Activated CD8-positive, alpha-beta memory T cell treated with anti-CD3 and anti-CD28 coated beads, Interleukin-2, amount 50 U/mL, for 24 hours (primary cell): ENCODE measurements at regions not wholly inside any gene's neighbourhood (a gene's known extent, or its start where the extent isn't known, plus 50 kb on each side); places are given as distances from the start of the nearest gene placed in this dataset.

Experiments used
- DNase-seq: peaks from one replicate; pipeline ENCODE4 v3.0.0-alpha.2; 2020; ENCODE audit errors: extremely low read depth

DNA sequence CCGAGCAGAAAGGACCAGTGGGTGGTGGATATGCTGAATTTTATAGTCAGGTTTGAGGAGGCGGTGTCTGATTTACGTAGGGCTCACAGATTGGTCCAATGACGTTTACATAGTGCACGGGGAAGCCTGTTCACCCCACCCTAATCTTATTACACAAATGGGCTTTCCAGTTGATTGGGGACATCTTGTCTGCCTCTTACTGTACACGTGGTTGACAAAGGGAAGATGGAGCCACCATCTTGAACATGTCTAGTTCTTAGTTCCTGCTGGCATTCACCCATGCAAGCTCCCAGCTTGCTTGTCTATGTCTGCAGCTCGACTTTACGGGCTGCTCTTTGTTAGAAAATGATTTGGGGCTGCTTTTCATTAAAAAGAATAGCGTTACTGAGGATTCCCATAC, 332.0 kb upstream of the SLCO3A1 start:
- no peak for DNase-seq

- no peak for DNase-seq
Measured at GRCh38 chr15:91521996-91522395, 331.5 kb upstream of the SLCO3A1 start.

DNA sequence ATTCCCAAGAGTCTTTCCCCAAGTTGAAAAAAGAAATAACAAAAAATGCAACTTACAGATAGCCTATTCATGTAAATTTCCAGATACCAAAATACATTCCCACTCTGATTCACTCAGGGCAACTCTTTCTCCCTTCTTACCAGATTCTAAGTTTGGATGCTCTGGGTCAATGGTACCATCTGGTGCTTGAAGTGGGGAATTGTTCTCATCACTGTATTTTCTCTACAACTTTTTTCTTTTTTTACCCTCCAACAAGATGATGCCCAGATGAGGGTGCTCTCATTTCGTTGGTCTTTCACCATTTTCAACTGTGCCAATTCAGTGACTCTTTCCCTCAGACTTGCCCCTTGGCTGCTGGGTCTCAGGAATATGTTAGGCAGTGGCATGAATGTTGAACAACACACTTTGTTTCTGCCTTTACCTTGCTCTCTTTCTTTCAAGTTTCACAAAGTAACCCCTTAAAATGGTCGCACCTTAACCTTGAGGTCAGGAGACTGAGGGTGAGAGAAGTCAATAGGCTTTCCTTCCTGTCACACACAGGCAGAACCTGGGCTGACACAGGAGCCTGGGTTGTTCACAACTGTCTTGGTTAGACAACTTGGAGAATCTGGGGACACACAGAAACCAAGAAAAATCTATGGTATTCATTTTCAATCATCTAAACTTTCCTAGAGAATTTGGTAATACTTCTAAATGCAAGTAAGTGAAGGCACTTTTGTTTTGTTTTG, 330.7 kb upstream of the SLCO3A1 start:
- DNase-seq, result no peak

- no peak for DNase-seq
Measured at GRCh38 chr15:91523596-91523995, 329.9 kb upstream of the SLCO3A1 start.

GRCh38 chr15:91524534-91524933, 329.0 kb upstream of the SLCO3A1 start:
- DNase-seq, result no peak

DNA sequence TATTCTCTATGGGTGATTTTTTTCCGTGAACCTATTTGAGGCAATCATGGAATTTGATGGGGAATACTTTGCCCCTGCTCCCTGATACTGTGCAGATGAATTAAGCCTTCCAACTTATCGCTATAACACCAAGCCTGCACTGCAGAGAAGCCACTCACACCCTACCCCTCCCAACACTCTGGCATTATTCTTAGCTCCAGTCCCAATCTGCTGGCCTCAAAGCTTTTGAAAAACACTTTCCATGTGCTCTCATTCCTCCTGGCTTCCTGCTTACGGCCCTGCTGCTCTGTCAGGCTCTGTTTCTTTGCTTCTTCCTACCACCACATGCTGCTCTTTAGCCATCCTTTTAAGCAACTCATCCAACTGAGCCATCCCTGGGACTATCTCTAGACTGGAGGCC, 327.8 kb upstream of the SLCO3A1 start:
- DNase-seq, result no peak

DNA sequence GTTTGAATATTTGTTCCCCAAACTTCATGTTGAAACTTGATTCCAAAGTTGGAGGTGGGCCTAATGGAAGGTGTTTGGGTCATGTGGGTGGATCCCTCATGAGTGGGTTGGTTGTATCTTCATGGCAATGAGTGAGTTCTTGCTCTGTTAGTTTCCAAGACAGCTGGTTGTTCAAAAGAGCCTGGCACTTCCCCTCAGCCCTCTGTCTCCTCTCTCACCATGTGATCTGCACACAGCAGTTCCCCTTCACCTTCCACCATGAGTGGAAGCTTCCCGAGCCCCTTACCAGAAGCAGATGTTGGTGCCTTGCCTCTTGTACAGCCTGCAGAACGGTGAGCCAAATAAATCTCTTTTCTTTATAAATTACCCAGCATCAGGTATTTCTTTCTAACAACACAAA, 327.1 kb upstream of the SLCO3A1 start:
- DNase-seq, result no peak

GRCh38 chr15:91528801-91529200, 324.7 kb upstream of the SLCO3A1 start:
- DNase-seq, result no peak

GRCh38 chr15:91529534-91529933, 324.0 kb upstream of the SLCO3A1 start:
- no peak for DNase-seq

DNA sequence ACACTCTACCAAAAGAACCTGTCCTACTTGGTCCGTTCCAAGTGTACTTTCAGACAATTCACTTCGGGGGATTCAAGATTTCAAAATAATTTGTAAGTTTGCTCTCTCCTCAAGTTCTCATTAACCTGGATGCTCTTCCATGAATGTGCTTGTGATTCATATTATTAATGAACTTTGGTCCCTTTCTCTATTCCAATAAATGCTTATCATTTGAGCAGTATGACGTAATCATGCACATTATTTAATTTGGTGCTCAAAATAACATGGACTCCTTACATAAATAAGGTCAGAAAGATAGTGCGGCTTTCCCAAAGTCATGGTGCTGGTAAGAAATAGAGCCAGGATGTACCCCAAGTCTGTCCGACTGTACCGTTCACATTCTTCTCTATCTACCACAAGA, 323.2 kb upstream of the SLCO3A1 start:
- DNase-seq, result no peak

DNA sequence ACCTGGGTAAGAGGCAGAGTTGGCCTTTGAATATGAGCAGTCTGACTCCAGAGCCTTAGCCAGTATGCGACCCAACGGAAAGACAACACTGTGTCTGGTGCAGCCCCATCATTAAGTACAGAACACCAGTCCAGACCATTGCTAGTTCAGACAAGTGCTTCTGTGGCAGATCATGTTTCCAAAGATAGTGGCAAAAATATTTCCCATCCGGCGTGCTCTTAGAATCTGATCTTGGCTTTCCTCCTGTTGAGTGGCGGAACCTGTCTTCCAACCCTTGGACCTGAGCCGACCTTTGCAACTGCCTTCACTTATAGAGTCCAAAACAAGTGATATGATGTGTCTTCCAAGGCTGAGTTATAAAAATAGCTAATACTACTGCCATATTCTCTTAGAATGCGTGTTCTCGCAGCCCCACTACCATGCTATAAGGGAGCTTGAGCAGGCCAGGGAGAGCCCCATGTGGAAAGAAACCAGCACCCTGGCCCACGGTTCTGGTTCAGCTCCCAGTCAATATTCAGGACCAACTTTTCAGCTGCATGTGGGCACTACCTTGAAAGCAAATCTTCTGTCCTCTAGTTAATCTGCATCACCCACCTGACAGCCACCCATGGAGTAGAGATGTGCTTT, 322.4 kb upstream of the SLCO3A1 start:
- DNase-seq, result no peak

- DNase-seq, result no peak
Measured at GRCh38 chr15:91534235-91534634, 319.3 kb upstream of the SLCO3A1 start.

- no peak for DNase-seq
Measured at GRCh38 chr15:91534976-91535375, 318.5 kb upstream of the SLCO3A1 start.

DNA sequence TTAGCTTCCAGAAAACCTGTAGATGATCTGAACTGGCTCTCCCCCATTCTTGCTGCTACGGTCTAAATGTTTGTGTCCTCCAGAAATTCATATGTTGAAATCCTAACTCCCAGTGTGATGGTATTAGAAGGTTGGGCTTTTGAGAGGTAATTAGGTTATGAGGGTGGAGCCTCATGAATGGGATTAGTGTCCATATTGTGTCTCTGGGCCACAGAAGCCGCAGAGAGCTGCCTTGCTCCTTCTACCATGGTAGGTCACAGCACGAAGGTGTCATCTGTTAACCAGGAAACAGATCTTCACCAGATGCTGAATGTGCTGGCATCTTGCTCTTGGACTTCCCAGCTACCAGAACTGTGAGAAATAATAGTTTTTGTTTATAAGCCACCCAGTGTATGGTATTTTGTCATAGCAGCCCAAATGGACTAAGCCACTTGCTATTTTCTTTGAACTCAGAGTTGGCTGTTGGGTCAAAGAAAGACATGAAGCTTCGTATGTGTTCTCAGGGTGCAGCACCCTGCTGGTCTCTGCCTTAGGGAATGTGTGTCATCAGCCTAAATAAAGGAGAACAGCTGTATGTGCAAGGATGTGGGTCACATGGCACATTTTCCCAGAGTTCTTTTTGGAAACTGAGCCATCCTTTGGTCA, 317.5 kb upstream of the SLCO3A1 start:
- DNase-seq, result no peak

DNA sequence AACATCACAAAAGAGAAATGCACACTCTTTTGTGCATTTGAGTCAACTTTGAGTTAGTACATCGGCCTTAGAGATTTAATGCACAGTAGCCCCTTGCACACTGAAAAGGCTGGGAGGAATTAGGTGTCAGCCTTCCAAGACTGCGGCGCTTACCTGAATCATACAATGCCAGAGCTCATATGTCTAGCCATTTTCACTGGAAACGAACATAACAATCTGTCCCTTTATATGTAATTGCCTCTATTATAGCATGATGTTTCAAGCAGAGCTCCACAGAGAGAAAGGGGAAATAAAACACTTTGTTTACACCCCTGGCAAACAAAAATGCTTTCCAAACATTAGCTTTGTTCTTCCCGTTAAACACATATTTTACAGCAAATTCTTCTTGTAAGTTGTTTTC, 315.7 kb upstream of the SLCO3A1 start:
- DNase-seq, result no peak

GRCh38 chr15:91538782-91539181, 314.7 kb upstream of the SLCO3A1 start:
- DNase-seq, result no peak

DNA sequence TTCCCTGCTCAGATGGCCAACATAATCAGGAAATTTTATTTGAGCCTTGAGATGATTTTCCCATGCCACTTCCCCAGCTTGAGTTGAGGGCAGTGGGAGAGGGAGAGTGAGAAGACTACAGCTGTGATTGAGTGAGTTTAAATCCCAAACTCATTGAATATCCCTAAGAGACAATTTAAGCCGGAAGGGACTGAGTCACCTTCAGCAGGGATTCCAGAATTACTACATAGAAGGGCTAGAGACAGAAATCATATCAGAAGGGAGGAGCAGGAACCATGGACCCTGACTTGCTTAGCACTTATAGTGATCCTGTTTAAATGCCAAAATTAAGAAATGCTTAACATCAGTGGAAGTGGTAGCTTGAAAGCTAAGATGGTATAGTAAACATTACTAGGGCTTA, 312.2 kb upstream of the SLCO3A1 start:
- DNase-seq, result no peak

GRCh38 chr15:91542226-91542625, 311.3 kb upstream of the SLCO3A1 start:
- DNase-seq, result no peak

DNA sequence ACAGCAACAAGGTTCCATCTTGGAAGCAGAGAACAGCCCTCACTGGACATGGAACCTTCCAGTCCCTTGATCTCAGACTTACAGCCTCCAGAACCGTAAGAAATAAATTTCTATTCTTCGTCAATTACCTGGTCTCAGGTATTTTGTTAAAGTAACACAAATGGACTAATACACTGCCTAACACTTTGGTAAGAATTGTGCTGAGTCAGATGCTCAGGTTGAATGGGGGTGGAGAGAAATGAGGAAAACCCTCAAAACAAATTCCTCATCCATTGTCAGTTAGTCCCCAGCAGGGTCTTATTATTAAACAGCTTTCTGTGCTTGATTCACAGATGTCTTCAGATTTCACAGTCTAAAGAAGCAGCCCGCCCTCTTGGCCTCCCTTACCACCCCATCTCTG, 306.2 kb upstream of the SLCO3A1 start:
- DNase-seq, result no peak

DNA sequence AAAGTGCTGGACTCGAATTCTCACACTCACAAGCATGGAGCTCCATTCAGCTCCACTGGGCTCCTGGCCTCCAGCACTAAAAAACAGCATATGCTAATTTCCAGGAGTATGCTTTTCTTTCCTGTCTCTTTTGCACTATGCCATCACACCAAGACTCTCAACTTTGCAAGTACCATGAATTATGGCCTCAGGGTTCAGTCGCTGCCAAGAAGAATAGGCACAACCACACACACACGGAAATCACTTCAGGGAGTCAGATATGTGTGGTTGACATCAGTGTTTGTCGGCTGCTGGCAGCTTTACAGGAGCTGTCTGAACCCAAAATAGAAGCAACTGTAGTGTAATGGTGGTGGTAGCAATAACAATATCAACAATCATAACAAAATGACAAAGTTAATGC, 305.0 kb upstream of the SLCO3A1 start:
- no peak for DNase-seq

GRCh38 chr15:91549581-91549980, 303.9 kb upstream of the SLCO3A1 start:
- DNase-seq, result no peak

DNA sequence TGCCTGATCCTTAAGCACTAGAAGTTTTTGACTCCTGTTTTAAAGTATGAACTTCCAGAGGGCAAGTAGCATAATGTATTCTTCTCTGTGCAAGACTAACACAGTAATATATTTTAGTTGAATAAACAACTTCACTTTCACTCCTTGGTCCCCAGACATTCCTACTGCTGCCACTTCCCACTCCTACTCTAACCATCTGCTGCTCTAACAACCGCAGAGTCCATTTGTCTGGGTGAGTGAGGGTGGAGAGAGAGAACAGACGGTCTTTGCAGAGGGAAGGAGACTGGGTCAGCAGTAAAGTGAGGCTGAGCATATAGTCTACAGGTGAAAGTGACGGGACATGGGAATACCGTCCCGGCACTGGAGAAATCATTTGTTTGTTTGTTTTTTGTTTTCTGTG, 301.0 kb upstream of the SLCO3A1 start:
- DNase-seq, result no peak

GRCh38 chr15:91553196-91553854, 300.2 kb upstream of the SLCO3A1 start:
- DNase-seq, result no peak
